GM19468 (cell line): ENCODE measurements at regions not wholly inside any gene's neighbourhood (a gene's known extent, or its start where the extent isn't known, plus 50 kb on each side); places are given as distances from the start of the nearest gene placed in this dataset.
"Not testable (repeated sequence)": the region's sequence is repeated elsewhere in the genome, so short reads cannot be mapped to it uniquely, and the experiment has no call there.

ENCODE experiments used
- ATAC-seq: cut with Tn5 transposase; IDR thresholded peaks from one replicate; pipeline ENCODE4 v1.9.1; 2021; ENCODE audit warnings: mild to moderate bottlenecking, moderate library complexity, moderate number of reproducible peaks; ENCODE audit not compliant: unreplicated experiment; ENCODE audit errors: extremely low read depth

DNA sequence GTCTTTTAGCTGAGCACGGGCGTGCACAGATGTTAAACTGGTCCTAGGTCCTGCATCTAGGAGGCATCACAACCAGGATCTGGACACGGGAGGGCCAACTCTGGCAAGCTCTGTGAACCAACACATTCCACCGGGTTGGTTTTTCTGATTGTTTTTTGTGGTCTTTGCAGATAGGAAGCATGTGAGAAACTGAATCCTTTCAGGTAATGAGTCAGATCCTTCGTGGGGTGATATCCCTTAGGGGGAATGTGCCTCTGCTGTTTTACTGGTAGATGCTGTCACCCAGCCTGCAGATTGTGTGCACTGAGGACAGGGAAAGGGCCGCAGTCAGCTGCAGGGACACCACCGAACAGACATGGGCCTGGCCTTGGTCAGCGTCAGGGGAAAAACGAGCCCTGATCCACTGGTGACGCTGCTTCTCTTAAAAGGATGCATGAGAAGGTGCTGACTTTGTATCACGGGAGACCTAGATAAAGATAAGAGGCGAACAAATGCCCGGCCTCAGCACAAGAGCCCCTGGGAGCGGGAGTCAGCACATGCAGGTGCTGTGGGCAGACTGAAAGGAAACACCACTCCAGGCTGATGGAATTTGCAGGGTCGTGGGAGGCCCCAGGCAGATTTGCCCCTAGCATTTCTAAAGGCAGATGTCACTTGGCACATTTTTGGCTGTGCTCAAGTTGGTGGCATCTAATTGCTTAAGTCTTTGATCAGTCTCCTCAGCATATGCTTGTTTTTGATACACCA is 51.1 kb downstream of the DOP1B start:
- no peak for ATAC-seq

DNA sequence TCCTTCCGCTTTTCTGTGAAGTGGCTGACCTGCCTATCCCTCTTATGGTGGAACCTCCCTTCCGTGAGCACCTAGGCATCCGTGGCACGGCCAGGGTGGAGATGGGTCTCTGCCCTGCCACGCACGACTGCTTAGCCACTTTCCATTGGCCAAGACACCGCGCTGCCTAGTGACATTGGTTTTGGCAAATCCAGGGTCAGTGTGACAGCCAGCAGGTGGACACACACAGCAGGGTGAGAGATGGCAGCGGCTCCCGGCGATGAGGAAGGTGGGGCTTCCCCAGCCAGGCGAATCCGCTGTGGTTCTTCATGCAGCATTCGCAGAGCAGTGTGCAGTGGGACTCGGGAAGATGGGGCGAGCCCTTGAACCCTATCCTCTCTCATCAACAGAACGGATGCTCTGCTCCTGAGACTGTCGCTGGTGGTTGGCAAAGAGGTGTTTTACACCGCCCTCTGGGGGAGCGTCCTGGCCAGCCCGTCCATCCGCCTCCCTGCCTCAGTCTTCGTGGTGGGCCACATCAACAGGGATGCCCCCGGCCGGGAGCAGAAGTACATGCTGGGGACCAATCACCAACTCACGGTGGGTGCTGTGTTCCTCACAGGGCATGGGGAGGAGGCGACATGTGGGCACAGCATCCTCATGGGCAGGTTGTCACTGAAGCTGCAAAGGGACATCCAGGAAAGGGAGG is 51.8 kb downstream of the DOP1B start:
- ATAC-seq, result no peak

DNA sequence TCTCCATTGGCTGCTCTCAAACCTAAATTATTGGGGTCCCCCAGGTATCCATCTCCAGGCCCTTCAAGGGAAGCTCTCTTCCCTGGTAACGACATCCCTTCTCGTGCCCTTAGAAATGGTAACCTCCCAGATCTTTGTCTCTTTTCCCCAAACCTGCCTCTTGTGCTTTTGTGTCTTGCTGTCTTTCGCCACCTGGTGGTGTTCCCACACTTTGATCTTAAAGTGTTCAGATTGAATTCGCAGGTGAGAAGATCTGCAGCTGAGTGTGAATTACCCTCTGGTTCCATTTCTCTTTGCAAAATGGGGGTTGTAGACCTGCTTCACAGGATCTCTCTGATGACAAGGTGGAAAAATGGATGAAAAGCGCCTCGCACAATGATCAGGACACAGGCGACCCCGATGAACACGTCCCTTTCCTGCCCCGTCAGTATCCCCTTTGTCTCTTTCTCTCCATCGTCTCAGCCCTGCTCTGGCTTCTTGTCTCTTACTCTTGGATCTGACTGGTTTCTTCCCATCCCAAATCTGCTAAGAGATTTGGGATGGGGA is 53.1 kb downstream of the DOP1B start:
- no peak for ATAC-seq

GRCh38 chr21:36210779-36211659 is 54.4 kb downstream of the DOP1B start:
- ATAC-seq, result no peak

DNA sequence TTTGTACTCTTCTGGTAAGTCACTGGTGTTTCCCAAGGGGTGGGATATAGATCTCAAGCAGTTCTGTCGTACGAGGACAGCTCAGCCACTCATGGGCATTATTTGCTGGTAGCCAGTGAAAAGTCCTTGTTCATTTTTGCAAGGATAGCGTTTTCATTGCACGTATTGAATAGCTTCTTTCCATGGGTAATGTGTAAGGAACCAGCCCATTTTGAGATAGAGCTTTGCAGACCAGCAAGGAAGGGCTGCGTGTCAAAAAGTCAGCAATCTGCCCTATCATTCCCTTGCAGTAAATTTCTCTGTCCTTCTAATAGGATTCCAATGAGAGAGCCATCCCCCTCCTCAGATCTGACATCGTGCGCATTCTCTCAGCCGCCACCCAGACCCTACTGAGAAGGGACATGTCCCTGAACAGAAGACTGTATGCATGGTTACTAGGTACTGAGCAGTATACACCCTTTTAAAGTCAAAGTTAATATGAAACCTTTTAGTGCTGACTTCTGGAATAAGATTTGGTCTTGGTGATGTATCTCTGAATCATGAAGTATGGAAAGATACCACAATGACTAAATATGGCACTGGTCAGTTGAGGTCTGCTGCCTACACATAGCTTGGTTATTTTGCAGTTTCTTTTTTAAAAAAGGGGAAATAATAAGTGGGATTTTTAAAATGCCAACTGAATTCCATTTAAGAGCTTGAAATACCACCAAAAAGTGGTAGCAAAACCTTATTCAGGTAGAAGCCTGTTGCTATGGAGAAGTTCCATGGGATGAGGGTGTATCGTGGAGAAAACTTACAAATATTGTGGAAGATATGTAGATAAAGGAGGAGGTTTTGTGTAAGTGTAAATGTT is 55.3 kb downstream of the DOP1B start:
- ATAC-seq, result no peak

- no peak for ATAC-seq
Measured at GRCh38 chr21:36212513-36212780, 55.8 kb downstream of the DOP1B start.

GRCh38 chr21:36214561-36214960 is 57.9 kb downstream of the DOP1B start:
- ATAC-seq, result no peak

DNA sequence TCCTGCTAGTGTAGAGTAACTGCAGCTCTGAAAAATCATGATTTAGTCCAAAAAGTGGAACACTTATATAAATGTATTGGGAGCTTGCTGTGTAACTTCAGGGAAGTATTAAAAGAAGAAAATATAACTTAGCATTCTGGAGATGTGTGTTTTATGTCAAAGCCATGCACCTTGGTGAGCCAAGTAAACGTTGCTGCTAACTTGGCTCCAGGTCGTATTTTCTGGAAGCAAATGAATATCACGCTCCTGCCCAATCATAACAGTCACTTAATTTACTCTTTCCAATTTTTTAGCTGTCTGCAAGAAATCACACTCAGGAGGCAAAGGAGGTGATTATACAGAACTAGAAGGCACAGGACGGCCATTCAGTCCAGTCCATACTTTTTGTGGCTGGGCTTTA is 61.1 kb downstream of the DOP1B start:
- ATAC-seq, result no peak

DNA sequence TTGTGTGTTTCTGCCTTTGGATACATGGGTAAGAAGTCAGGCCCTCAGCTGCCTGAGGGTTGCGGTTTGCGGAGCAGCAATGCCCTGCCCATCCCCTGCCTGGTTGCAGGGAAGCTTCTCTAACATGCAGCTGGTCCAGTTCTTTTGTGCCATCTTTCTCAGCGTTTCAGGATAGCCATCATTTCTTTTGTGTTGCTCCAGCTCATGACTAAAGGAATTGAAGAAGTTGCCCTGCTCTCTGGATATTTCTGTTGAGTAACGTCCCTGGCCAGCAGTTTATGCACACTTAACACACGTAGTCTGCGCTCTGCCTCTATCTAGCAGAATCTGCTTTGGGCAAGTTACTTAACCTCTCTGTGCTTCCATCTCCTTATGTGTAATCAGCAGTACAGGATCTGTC is 62.1 kb downstream of the DOP1B start:
- ATAC-seq, result no peak

GRCh38 chr21:36223451-36223850 is 66.8 kb downstream of the DOP1B start:
- ATAC-seq, result no peak

GRCh38 chr21:36229181-36229580 is 72.6 kb downstream of the DOP1B start:
- no peak for ATAC-seq

GRCh38 chr21:36231444-36231843 is 74.8 kb downstream of the DOP1B start:
- not testable (repeated sequence) for ATAC-seq

DNA sequence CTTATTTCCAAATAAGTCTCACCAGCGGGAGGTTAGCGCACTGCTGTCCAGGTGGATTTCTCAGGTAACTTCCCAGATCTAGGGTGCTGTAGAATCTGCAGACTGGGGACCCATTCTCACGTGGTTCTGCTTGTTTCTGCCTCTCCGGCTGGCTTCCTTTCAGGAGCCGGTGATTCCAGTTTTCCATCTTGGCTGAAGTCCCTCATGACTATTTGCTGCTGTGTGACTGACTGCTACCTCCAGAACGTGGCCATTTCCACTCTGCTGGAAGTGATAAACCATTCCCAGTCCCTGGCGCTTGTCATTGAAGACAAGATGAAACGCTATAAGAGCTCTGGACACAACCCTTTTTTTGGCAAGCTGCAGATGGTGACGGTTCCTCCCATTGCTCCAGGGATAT is 76.0 kb downstream of the DOP1B start:
- no peak for ATAC-seq

GRCh38 chr21:36235058-36235582 is 78.5 kb downstream of the DOP1B start:
- ATAC-seq, result no peak

DNA sequence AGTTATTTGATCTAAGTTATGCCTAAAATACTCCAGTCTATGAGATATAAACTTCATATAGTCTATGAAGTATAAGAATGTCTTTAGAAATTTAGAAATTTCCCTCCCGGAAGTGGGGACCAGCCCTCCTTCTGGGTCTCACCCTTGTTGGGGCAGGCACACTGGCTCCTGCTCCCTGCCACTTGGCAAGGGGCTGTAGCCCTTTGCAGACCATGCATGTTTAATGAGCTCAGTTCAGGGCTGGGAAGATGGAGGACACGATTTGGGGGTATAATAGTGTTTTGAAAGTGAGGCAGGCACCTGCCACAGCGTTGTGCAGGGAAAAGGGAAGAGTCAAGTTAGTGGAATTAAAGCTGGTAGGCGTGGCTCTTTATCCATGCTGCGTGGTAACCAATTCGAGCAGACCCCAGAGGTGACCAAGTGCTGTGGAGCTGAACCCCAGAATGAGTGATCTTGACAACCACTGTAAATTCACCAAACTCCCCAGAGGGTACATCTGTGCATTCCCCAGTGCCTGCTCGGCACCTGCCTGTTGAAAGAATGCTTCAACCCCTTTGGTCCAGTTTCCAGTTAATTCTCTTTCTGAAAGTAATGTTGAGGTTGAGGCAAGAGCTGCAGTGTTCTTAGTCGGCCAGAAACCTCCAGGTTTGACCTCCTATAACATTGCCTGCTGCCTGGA is 79.6 kb downstream of the DOP1B start:
- ATAC-seq, result no peak

- no peak for ATAC-seq
Measured at GRCh38 chr21:36237441-36237840, 80.8 kb downstream of the DOP1B start.

DNA sequence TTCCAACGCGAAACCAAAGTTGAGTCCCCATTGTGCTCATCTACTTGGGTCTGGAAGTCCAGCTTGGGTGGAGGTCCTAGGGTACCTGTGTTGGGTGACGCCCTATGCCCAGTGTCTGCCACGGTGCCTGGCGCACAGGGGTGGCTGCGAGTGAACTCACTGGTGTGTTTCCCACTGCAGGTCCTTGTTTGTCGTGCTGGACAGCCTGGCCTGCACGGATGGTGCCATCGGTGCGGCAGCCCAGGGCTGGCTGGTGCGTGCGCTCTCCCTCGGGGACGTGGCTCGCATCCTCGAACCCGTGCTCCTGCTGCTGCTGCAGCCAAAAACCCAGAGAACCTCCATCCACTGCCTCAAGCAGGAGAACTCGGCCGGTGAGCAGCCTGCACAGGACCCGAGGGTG is 80.4 kb upstream of the MORC3 start:
- ATAC-seq, result no peak

DNA sequence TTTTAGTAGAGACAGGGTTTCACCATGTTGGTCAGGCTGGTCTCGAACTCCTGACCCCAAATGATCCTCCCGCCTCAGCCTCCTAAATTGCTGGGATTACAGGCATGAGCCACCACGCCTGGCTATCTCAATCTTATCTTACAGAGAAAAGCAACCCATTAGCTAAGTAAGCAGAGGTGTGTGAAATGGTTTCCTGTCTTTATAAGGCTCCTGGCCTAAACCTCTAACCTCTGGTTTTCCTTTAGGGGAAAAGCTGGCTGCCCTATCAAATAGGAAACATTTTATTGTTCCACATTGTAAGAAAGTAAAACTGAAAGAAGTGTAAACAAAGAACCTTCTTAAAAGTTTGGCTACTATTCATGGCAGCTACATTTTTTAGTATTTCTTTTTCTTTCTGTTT is 78.3 kb upstream of the MORC3 start:
- no peak for ATAC-seq

- ATAC-seq, result no peak
Measured at GRCh38 chr21:36245115-36245514, 74.9 kb upstream of the MORC3 start.
